Esophagus muscularis mucosa (tissue), 4 donors: ENCODE measurements at regions not wholly inside any gene's neighbourhood (a gene's known extent, or its start where the extent isn't known, plus 50 kb on each side); places are given as distances from the start of the nearest gene placed in this dataset.

Experiments used
- DNase-seq: peaks from one replicate; pipeline ENCODE4 v3.0.0-alpha.2; 2017; ENCODE audit errors: extremely low spot score
- H3K27ac ChIP-seq, 4 donors: fragments of 200-600 bp; sonication (generic); replicated peaks in 1 of 4; 1 replicate in 3 of 4; 2 replicates in 1 of 4; pipeline ENCODE4 v1.5.1; 2016 to 2019; ENCODE audit warnings: mild to moderate bottlenecking in 1 of 4
- H3K27me3 ChIP-seq, 4 donors: fragments of 200-600 bp; sonication (generic); one replicate each; pipeline versions ENCODE4 v1.5.1 to v1.6.0; 2016 to 2019
- H3K36me3 ChIP-seq, 4 donors: fragments of 200-600 bp; sonication (generic); one replicate each; pipeline ENCODE4 v1.5.1; 2016 to 2019
- H3K4me1 ChIP-seq, 4 donors: fragments of 200-600 bp; sonication (generic); one replicate each; pipeline ENCODE4 v1.5.1; 2016 to 2019
- H3K4me3 ChIP-seq, 4 donors: fragments of 200-600 bp; sonication (generic); 1 replicate in 2 of 4; 2 replicates in 2 of 4; pipeline ENCODE4 v1.5.1; 2016 to 2019; ENCODE audit warnings: mild to moderate bottlenecking in 4 of 4, moderate library complexity in 1 of 4
- H3K9me3 ChIP-seq, 4 donors: fragments of 200-600 bp; sonication (generic); 1 replicate in 3 of 4; 2 replicates in 1 of 4; pipeline ENCODE4 v1.5.1; 2016 to 2019
- EP300 ChIP-seq: sonication (generic); formaldehyde crosslinking; IDR thresholded peaks from one replicate; pipeline ENCODE4 v1.6.1; 2017; ENCODE audit warnings: antibody characterized with exemption
- POLR2A ChIP-seq: fragments of 450-650 bp; IDR thresholded peaks from one replicate; pipeline ENCODE4 v1.6.1; 2017; ENCODE audit warnings: antibody characterized with exemption, moderate library complexity, mild to moderate bottlenecking, low read depth
- POLR2AphosphoS5 ChIP-seq, 2 donors: sonication (generic); formaldehyde crosslinking; IDR thresholded peaks; one replicate each; pipeline ENCODE4 v1.6.1; 2017; ENCODE audit warnings: antibody characterized with exemption in 2 of 2
- WGBS: methylation state at CpG from one replicate; pipeline ENCODE4 v1.1.5; 2018; 5-methylcytosine and 5-hydroxymethylcytosine counted together
- intact Hi-C: fragments of 100-400 bp; cut with DNase I; formaldehyde crosslinking; loops from one replicate; pipeline ENCODE4 v1.15.1; 2023
- TF ChIP-seq, protein P1 (sequence below), 3 experiments: fragments of 200-600 bp in 2 of 3; fragments of 450-650 bp in 1 of 3; sonication (generic) in 2 of 3; IDR thresholded peaks; one replicate each; pipeline ENCODE4 v1.5.1; 2017 to 2019; ENCODE audit warnings: antibody characterized with exemption in 3 of 3, mild to moderate bottlenecking in 2 of 3, moderate library complexity in 1 of 3

GRCh38 chr6:91358986-91359385 lies 772.1 kb upstream of the MAP3K7 start:
- no peaks in the 10 kb centered on the region for H3K9me3 ChIP-seq

DNA sequence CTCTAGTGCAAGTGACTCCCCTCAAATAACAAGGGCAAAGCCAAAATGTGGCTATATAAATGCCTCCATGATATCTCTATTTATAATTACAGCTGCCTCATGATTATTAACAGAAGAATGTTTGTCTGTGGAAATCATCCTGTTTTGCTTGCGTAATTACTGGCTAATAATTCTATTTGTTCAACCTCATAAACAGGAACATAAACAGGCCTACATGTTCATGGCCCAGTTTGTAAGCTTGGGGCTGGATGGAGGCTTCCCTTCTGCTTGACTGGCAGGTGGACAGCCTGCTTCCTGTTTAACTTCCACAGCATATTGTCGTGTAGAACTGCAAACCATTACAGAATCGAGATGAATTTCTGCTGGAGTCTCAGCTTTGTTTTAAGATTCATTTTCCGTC lies 766.0 kb upstream of the MAP3K7 start:
- TF ChIP-seq POLR2A (no peak), POLR2AphosphoS5 (IDR thresholded peaks at IDR 0.05) (no peak), EP300 (no peak)
- TF ChIP-seq, protein P1, sequence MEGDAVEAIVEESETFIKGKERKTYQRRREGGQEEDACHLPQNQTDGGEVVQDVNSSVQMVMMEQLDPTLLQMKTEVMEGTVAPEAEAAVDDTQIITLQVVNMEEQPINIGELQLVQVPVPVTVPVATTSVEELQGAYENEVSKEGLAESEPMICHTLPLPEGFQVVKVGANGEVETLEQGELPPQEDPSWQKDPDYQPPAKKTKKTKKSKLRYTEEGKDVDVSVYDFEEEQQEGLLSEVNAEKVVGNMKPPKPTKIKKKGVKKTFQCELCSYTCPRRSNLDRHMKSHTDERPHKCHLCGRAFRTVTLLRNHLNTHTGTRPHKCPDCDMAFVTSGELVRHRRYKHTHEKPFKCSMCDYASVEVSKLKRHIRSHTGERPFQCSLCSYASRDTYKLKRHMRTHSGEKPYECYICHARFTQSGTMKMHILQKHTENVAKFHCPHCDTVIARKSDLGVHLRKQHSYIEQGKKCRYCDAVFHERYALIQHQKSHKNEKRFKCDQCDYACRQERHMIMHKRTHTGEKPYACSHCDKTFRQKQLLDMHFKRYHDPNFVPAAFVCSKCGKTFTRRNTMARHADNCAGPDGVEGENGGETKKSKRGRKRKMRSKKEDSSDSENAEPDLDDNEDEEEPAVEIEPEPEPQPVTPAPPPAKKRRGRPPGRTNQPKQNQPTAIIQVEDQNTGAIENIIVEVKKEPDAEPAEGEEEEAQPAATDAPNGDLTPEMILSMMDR (IDR thresholded peaks at IDR 0.05): no peak
- no peaks in the 10 kb centered on the region for H3K9me3 ChIP-seq

More at GRCh38 chr6:91358986-91359385, 772.1 kb upstream of the MAP3K7 start:
- Histone ChIP-seq H3K36me3 (no peaks in the 10 kb centered on the region), H3K27ac (no peak overlapping the region), H3K4me3 (no peak overlapping the region), H3K27me3 (no peaks in the 10 kb centered on the region), H3K4me1 (no peaks in the 10 kb centered on the region)
- intact Hi-C loops: no loop called here
- TF ChIP-seq POLR2A (no peak), POLR2AphosphoS5 (IDR thresholded peaks at IDR 0.05) (no peak), EP300 (no peak)
- TF ChIP-seq, protein P1 (IDR thresholded peaks at IDR 0.05): no peak
- no peak for DNase-seq

DNA sequence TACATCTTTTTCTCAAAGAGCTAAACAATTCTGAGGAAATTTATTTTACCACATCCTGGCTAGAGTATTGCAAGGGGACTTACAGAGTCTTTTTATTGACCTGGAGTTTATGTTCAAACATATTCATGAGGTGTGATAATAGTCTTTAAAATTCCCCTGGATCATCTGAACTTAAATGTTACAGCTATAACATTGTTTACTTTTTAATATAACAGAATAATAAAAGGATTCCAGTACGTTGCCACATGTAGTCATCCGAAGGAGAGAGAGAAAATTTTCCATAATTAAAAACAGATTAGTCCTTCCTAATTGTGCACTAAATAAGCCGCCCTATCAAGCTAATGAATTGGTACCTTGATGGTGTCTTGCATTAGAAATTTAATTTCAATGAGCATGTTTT lies 765.4 kb upstream of the MAP3K7 start:
- TF ChIP-seq POLR2A (no peak), POLR2AphosphoS5 (IDR thresholded peaks at IDR 0.05) (no peak), EP300 (no peak)
- TF ChIP-seq, protein P1 (IDR thresholded peaks at IDR 0.05): no peak
- H3K27ac ChIP-seq: no peak overlapping the region
- intact Hi-C loops: no loop called here

More for the DNA sequence above, 766.0 kb upstream of the MAP3K7 start:
- Histone ChIP-seq H3K4me1 (no peaks in the 10 kb centered on the region), H3K27ac (no peak overlapping the region), H3K36me3 (no peaks in the 10 kb centered on the region), H3K4me3 (no peak overlapping the region), H3K27me3 (no peaks in the 10 kb centered on the region)
- 52% methylated on average over 4 of the region's 4 CpGs for WGBS
- intact Hi-C loops: no loop called here
- DNase-seq: no peak

GRCh38 chr6:91350146-91350908 lies 763.5 kb upstream of the MAP3K7 start:
- no peaks in the 10 kb centered on the region for H3K27me3 ChIP-seq
- no peaks in the 10 kb centered on the region for H3K36me3 ChIP-seq
- H3K4me3 ChIP-seq: no peak overlapping the region
- H3K4me1 ChIP-seq: no peaks in the 10 kb centered on the region
- H3K9me3 ChIP-seq: no peaks in the 10 kb centered on the region
- no peak overlapping the region for H3K27ac ChIP-seq
- intact Hi-C loops: no loop called here
- TF ChIP-seq, protein P1 (IDR thresholded peaks at IDR 0.05): no peak
- TF ChIP-seq POLR2A (no peak), POLR2AphosphoS5 (IDR thresholded peaks at IDR 0.05) (no peak), EP300 (no peak)
- DNase-seq: no peak

More for the DNA sequence above, 765.4 kb upstream of the MAP3K7 start:
- no peaks in the 10 kb centered on the region for H3K9me3 ChIP-seq
- H3K4me1 ChIP-seq: no peaks in the 10 kb centered on the region
- no peak overlapping the region for H3K4me3 ChIP-seq
- no peaks in the 10 kb centered on the region for H3K27me3 ChIP-seq
- H3K36me3 ChIP-seq: no peaks in the 10 kb centered on the region
- DNase-seq: no peak
- WGBS: 65% methylated on average over 3 of the region's 3 CpGs

- 36% methylated on average over 3 of the region's 3 CpGs for WGBS
- intact Hi-C loops: no loop called here
- no peaks in the 10 kb centered on the region for H3K27me3 ChIP-seq
- no peaks in the 10 kb centered on the region for H3K4me1 ChIP-seq
- no peak overlapping the region for H3K4me3 ChIP-seq
- no peaks in the 10 kb centered on the region for H3K9me3 ChIP-seq
- TF ChIP-seq POLR2A (no peak), POLR2AphosphoS5 (IDR thresholded peaks at IDR 0.05) (no peak), EP300 (no peak)
- TF ChIP-seq, protein P1 (IDR thresholded peaks at IDR 0.05): no peak
- no peak overlapping the region for H3K27ac ChIP-seq
- H3K36me3 ChIP-seq: no peaks in the 10 kb centered on the region
- no peak for DNase-seq
Observed at GRCh38 chr6:91341473-91341872, 754.6 kb upstream of the MAP3K7 start.
